WTC11 (cell line): ENCODE measurements at regions not wholly inside any gene's neighbourhood (a gene's known extent, or its start where the extent isn't known, plus 50 kb on each side); places are given as distances from the start of the nearest gene placed in this dataset.

Source experiments
- CTCF ChIP-seq: fragments of 200-600 bp; IDR thresholded peaks from 2 replicates; pipeline ENCODE4 v1.8.0; 2022; ENCODE audit warnings: antibody characterized with exemption
- FOXJ3 ChIP-seq: sonication (generic); formaldehyde crosslinking; IDR thresholded peaks from 2 replicates; pipeline ENCODE4 v1.9.0; 2021; ENCODE audit warnings: missing genetic modification reagents, mild to moderate bottlenecking, borderline replicate concordance

GRCh38 chr5:39541920-39542319 lies 117.1 kb upstream of the DAB2 start:
- TF ChIP-seq CTCF (no peak), FOXJ3 (CRISPR knock-in tag) (no peak)
